Mesendoderm (in vitro differentiated cells): ENCODE measurements at regions not wholly inside any gene's neighbourhood (a gene's known extent, or its start where the extent isn't known, plus 50 kb on each side); places are given as distances from the start of the nearest gene placed in this dataset.

Experiments used
- DNase-seq: peaks from one replicate; pipeline ENCODE4 v3.0.0; 2013
- H2AK5ac ChIP-seq: 2 replicates; pipeline ENCODE4 v1.6.1; 2013; ENCODE audit warnings: low read length, inconsistent platforms
- H2BK120ac ChIP-seq: 2 replicates; pipeline ENCODE4 v1.6.1; 2013; ENCODE audit warnings: low read depth, mild to moderate bottlenecking, low read length, moderate library complexity, mixed read lengths
- H2BK15ac ChIP-seq: replicated peaks from 2 replicates; pipeline ENCODE4 v1.6.1; 2013; ENCODE audit warnings: low read depth, mild to moderate bottlenecking, moderate library complexity
- H2BK5ac ChIP-seq: 2 replicates; pipeline ENCODE4 v1.6.1; 2013; ENCODE audit warnings: low read length, inconsistent platforms
- H3K18ac ChIP-seq: 2 replicates; pipeline ENCODE4 v1.6.1; 2013; ENCODE audit warnings: mild to moderate bottlenecking, low read length, mixed read lengths
- H3K23ac ChIP-seq: one replicate; pipeline ENCODE4 v1.6.1; 2013; ENCODE audit warnings: low read length
- H3K27ac ChIP-seq: 2 replicates; pipeline ENCODE4 v1.5.1; 2013; ENCODE audit warnings: low read depth, mild to moderate bottlenecking, inconsistent platforms, low read length, moderate library complexity
- H3K27me3 ChIP-seq: 2 replicates; pipeline ENCODE4 v1.6.1; 2013; ENCODE audit warnings: low read length, control low read depth, mild to moderate bottlenecking, inconsistent platforms; ENCODE audit not compliant: insufficient read depth, poor library complexity
- H3K36me3 ChIP-seq: 2 replicates; pipeline ENCODE4 v1.6.1; 2013; ENCODE audit warnings: low read length, inconsistent platforms; ENCODE audit not compliant: control insufficient read depth, insufficient read depth
- H3K4ac ChIP-seq: one replicate; pipeline ENCODE4 v1.6.1; 2013; ENCODE audit warnings: low read depth, mild to moderate bottlenecking, low read length, moderate library complexity
- H3K4me1 ChIP-seq: 2 replicates; pipeline ENCODE4 v1.6.1; 2013; ENCODE audit warnings: low read depth, low read length, inconsistent platforms; ENCODE audit not compliant: control insufficient read depth
- H3K4me2 ChIP-seq: 2 replicates; pipeline ENCODE4 v1.6.1; 2013; ENCODE audit warnings: low read length
- H3K4me3 ChIP-seq: 2 replicates; pipeline ENCODE4 v1.5.1; 2013; ENCODE audit warnings: mild to moderate bottlenecking, low read length
- H3K56ac ChIP-seq: one replicate; pipeline ENCODE4 v1.6.1; 2013; ENCODE audit warnings: low read length
- H3K79me1 ChIP-seq: 2 replicates; pipeline ENCODE4 v1.6.1; 2013; ENCODE audit warnings: low read length, inconsistent platforms
- H3K79me2 ChIP-seq: 2 replicates; pipeline ENCODE4 v1.6.1; 2013; ENCODE audit warnings: mild to moderate bottlenecking, low read length; ENCODE audit not compliant: control insufficient read depth, insufficient read depth
- H3K9ac ChIP-seq: 2 replicates; pipeline ENCODE4 v1.6.1; 2013; ENCODE audit warnings: low read length, inconsistent platforms
- H4K5ac ChIP-seq: one replicate; pipeline ENCODE4 v1.6.1; 2013; ENCODE audit warnings: low read length
- H4K8ac ChIP-seq: one replicate; pipeline ENCODE4 v1.6.1; 2013; ENCODE audit warnings: low read depth, mild to moderate bottlenecking, control low read depth, low read length, moderate library complexity
- WGBS: extraction: QIAGEN DNeasy Blood & Tissue Kit; methylation state at CpG from one replicate; pipeline ENCODE4 v1.1.7; 2013; ENCODE audit warnings: low lambda C conversion rate, missing lambda C conversion rate; ENCODE audit not compliant: insufficient coverage; ENCODE audit errors: extremely low coverage; 5-methylcytosine and 5-hydroxymethylcytosine counted together

GRCh38 chr5:24749701-24750100, 104.9 kb upstream of the CDH10 start:
- Histone ChIP-seq H4K5ac (no peak overlapping the region), H3K4me3 (no peak overlapping the region), H3K27me3 (no peaks in the 10 kb centered on the region), H3K79me2 (no peaks in the 10 kb centered on the region), H2BK120ac (no peak overlapping the region), H3K56ac (no peak overlapping the region), H3K4me1 (no peaks in the 10 kb centered on the region), H3K9ac (no peak overlapping the region), H3K4ac (no peak overlapping the region), H3K79me1 (no peaks in the 10 kb centered on the region), H3K23ac (no peak overlapping the region), H3K4me2 (no peak overlapping the region), H3K18ac (no peak overlapping the region), H2BK5ac (no peak overlapping the region), H2AK5ac (no peak overlapping the region), H3K36me3 (no peaks in the 10 kb centered on the region), H3K27ac (no peak overlapping the region), H4K8ac (no peak overlapping the region), H2BK15ac (no peak overlapping the region)
- WGBS = no CpG with 5 or more reads among the region's 3 CpGs
- no peak for DNase-seq

GRCh38 chr5:24747327-24747726, 102.5 kb upstream of the CDH10 start:
- Histone ChIP-seq H2AK5ac (no peak overlapping the region), H3K18ac (no peak overlapping the region), H2BK5ac (no peak overlapping the region), H3K79me2 (no peaks in the 10 kb centered on the region), H4K8ac (no peak overlapping the region), H3K4me1 (no peaks in the 10 kb centered on the region), H4K5ac (no peak overlapping the region), H2BK15ac (no peak overlapping the region), H3K9ac (no peak overlapping the region), H3K27me3 (no peaks in the 10 kb centered on the region), H3K27ac (no peak overlapping the region), H3K4me3 (no peak overlapping the region), H3K4me2 (no peak overlapping the region), H3K23ac (no peak overlapping the region), H3K56ac (no peak overlapping the region), H3K4ac (no peak overlapping the region), H3K36me3 (no peaks in the 10 kb centered on the region), H3K79me1 (no peaks in the 10 kb centered on the region), H2BK120ac (no peak overlapping the region)
- peak; percentile 19 for DNase-seq
- no CpG with 5 or more reads among the region's 6 CpGs for WGBS

- no peak overlapping the region for H3K18ac ChIP-seq
Observed at GRCh38 chr5:24742334-24742733, 97.6 kb upstream of the CDH10 start.

GRCh38 chr5:24737163-24737562, 92.4 kb upstream of the CDH10 start:
- Histone ChIP-seq H3K4ac (no peak overlapping the region), H3K27ac (no peak overlapping the region)

More at GRCh38 chr5:24742334-24742733, 97.6 kb upstream of the CDH10 start:
- no CpG with 5 or more reads among the region's 3 CpGs for WGBS
- H2BK5ac ChIP-seq = no peak overlapping the region
- H3K79me1 ChIP-seq = no peaks in the 10 kb centered on the region
- no peak overlapping the region for H4K5ac ChIP-seq
- H3K79me2 ChIP-seq = no peaks in the 10 kb centered on the region
- H2BK120ac ChIP-seq = no peak overlapping the region
- no peak overlapping the region for H3K56ac ChIP-seq
- H3K27ac ChIP-seq = no peak overlapping the region
- no peak overlapping the region for H3K4me2 ChIP-seq
- no peak overlapping the region for H3K4me3 ChIP-seq
- H2AK5ac ChIP-seq = no peak overlapping the region
- no peaks in the 10 kb centered on the region for H3K27me3 ChIP-seq
- no peaks in the 10 kb centered on the region for H3K4me1 ChIP-seq
- no peak overlapping the region for H2BK15ac ChIP-seq
- DNase-seq = peak; percentile 15
- no peak overlapping the region for H3K9ac ChIP-seq
- H3K23ac ChIP-seq = no peak overlapping the region
- no peak overlapping the region for H4K8ac ChIP-seq
- H3K36me3 ChIP-seq = no peaks in the 10 kb centered on the region
- H3K4ac ChIP-seq = no peak overlapping the region

GRCh38 chr5:24735284-24735683, 90.5 kb upstream of the CDH10 start:
- Histone ChIP-seq H3K56ac (no peak overlapping the region), H4K8ac (no peak overlapping the region), H2BK120ac (no peak overlapping the region), H3K9ac (no peak overlapping the region), H3K36me3 (no peaks in the 10 kb centered on the region), H2BK5ac (no peak overlapping the region), H3K18ac (no peak overlapping the region), H3K4me1 (no peaks in the 10 kb centered on the region), H4K5ac (no peak overlapping the region), H2BK15ac (no peak overlapping the region), H3K4me2 (no peak overlapping the region), H3K27me3 (no peaks in the 10 kb centered on the region), H2AK5ac (no peak overlapping the region), H3K4ac (no peak overlapping the region), H3K79me2 (no peaks in the 10 kb centered on the region), H3K23ac (no peak overlapping the region), H3K27ac (no peak overlapping the region), H3K79me1 (no peaks in the 10 kb centered on the region), H3K4me3 (no peak overlapping the region)
- no CpG with 5 or more reads among the region's 7 CpGs for WGBS
- DNase-seq = no peak

More at GRCh38 chr5:24737163-24737562, 92.4 kb upstream of the CDH10 start:
- no peaks in the 10 kb centered on the region for H3K79me1 ChIP-seq
- no peak overlapping the region for H2AK5ac ChIP-seq
- H4K5ac ChIP-seq = no peak overlapping the region
- H3K36me3 ChIP-seq = no peaks in the 10 kb centered on the region
- no peaks in the 10 kb centered on the region for H3K79me2 ChIP-seq
- no peak overlapping the region for H2BK15ac ChIP-seq
- H3K4me2 ChIP-seq = no peak overlapping the region
- no peak overlapping the region for H4K8ac ChIP-seq
- no peaks in the 10 kb centered on the region for H3K27me3 ChIP-seq
- no peak overlapping the region for H3K18ac ChIP-seq
- H3K56ac ChIP-seq = no peak overlapping the region
- no peak overlapping the region for H3K23ac ChIP-seq
- H3K4me1 ChIP-seq = no peaks in the 10 kb centered on the region
- no peak for DNase-seq
- no peak overlapping the region for H2BK120ac ChIP-seq
- no peak overlapping the region for H2BK5ac ChIP-seq
- no peak overlapping the region for H3K4me3 ChIP-seq
- H3K9ac ChIP-seq = no peak overlapping the region

- no peak for DNase-seq
- Histone ChIP-seq H3K18ac (no peak overlapping the region), H3K4ac (no peak overlapping the region), H4K5ac (no peak overlapping the region), H3K56ac (no peak overlapping the region), H2BK5ac (no peak overlapping the region), H3K4me2 (no peak overlapping the region), H3K9ac (no peak overlapping the region), H3K79me2 (no peaks in the 10 kb centered on the region), H3K23ac (no peak overlapping the region), H2AK5ac (no peak overlapping the region), H2BK15ac (no peak overlapping the region), H4K8ac (no peak overlapping the region), H3K4me3 (no peak overlapping the region), H3K79me1 (no peaks in the 10 kb centered on the region), H3K27me3 (no peaks in the 10 kb centered on the region), H3K27ac (no peak overlapping the region), H3K4me1 (no peaks in the 10 kb centered on the region), H3K36me3 (no peaks in the 10 kb centered on the region), H2BK120ac (no peak overlapping the region)
- no CpG with 5 or more reads among the region's 5 CpGs for WGBS
Observed at GRCh38 chr5:24732184-24732583, 87.4 kb upstream of the CDH10 start.
